GM12875 (cell line): ENCODE measurements at regions not wholly inside any gene's neighbourhood (a gene's known extent, or its start where the extent isn't known, plus 50 kb on each side); places are given as distances from the start of the nearest gene placed in this dataset.

Experiments used
- H3K4me3 ChIP-seq: one replicate; pipeline ENCODE4 v1.5.1; 2011; ENCODE audit warnings: low read depth, low read length, control low read depth
- TF ChIP-seq, protein P1 (sequence below): IDR thresholded peaks from 2 replicates; pipeline ENCODE4 v1.5.1; 2011; ENCODE audit warnings: low read depth, mild to moderate bottlenecking, control low read depth, inconsistent platforms, low read length, moderate library complexity, borderline replicate concordance; ENCODE audit not compliant: insufficient read depth

- TF ChIP-seq, protein P1, sequence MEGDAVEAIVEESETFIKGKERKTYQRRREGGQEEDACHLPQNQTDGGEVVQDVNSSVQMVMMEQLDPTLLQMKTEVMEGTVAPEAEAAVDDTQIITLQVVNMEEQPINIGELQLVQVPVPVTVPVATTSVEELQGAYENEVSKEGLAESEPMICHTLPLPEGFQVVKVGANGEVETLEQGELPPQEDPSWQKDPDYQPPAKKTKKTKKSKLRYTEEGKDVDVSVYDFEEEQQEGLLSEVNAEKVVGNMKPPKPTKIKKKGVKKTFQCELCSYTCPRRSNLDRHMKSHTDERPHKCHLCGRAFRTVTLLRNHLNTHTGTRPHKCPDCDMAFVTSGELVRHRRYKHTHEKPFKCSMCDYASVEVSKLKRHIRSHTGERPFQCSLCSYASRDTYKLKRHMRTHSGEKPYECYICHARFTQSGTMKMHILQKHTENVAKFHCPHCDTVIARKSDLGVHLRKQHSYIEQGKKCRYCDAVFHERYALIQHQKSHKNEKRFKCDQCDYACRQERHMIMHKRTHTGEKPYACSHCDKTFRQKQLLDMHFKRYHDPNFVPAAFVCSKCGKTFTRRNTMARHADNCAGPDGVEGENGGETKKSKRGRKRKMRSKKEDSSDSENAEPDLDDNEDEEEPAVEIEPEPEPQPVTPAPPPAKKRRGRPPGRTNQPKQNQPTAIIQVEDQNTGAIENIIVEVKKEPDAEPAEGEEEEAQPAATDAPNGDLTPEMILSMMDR, result no peak
- no peak overlapping the region for H3K4me3 ChIP-seq
Observed at GRCh38 chr21:14903172-14903865, 161.5 kb downstream of the NRIP1 start.

DNA sequence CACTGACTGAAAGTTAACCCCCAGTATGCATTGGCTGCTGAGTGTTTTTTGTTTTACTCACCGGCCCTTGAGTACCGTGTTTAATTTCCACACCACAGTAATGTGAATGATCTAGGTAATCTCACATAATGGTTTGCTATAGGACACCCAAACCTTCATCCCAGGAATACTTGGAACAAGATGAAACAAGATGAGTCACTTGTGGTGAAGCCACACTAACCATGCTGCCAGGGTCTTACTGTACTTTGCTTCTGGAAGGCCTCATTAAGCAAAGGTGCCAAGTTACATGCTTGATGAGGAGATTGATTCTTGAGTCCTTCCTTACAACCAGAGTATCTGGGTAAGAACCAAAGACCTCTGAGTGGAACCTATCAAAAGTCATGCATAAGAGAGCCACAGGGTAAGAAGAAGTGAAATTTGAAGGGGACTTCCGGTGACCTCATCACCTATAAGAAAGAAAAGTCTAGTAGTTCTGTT, 163.3 kb downstream of the NRIP1 start:
- H3K4me3 ChIP-seq, result no peak overlapping the region
- TF ChIP-seq, protein P1, result no peak

DNA sequence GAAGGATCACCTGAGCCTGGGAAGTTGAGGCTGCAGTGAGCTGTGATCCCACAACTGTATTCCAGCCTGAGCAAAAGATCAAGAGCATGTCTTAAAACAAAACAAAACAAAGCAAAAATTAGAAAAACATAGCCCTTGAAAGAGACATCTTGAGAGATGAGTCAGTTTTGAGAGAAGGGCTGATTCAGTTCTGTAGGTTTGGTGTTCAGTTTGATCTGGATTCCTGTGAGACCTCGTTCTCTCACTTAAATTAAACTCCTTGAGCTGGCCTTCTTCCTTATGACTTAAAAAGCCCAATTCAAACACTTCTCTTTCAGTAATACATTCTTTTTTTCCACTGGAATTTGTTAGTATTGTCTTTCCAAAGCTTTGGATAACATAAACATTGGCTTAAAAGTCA, 164.2 kb downstream of the NRIP1 start:
- H3K4me3 ChIP-seq, result no peak overlapping the region
- TF ChIP-seq, protein P1, result no peak

DNA sequence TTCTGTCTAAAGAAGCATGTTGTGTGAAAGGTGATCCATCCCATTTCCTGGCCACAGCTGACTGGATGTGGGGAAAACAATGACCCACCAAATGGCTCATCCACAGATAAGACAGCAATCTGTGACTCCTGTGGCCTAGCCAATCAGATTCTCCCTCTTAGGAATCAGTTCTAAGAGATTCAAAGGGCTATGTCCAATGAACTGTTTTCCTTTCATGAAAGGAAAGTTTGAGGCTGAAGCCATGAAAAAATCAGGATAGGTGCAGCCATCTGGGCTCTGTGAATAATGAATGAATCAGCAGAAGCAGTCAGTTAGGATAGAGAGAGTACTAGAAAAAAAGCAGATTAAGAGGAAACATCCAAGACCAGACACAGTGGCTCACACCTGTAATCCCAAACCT, 164.7 kb downstream of the NRIP1 start:
- no peak overlapping the region for H3K4me3 ChIP-seq
- TF ChIP-seq, protein P1, result no peak

DNA sequence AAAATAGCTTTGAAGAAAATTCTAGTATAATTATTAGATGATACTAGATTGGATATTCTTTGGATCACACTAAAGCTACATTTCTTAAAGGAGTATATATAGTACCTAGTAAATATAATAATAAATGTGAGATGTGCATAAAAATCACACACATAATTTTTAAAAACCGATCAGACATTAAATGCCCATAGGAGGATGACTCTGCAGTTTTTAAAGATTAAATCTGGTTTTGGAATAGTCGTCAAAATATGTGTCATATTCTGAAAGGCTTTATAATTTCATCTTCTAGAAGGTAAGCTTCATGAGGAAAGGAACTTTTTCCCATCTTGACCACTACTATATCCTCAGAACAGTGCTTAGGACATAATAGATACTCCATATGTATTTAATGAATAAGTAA, 169.0 kb downstream of the NRIP1 start:
- TF ChIP-seq, protein P1, result no peak
- no peak overlapping the region for H3K4me3 ChIP-seq

DNA sequence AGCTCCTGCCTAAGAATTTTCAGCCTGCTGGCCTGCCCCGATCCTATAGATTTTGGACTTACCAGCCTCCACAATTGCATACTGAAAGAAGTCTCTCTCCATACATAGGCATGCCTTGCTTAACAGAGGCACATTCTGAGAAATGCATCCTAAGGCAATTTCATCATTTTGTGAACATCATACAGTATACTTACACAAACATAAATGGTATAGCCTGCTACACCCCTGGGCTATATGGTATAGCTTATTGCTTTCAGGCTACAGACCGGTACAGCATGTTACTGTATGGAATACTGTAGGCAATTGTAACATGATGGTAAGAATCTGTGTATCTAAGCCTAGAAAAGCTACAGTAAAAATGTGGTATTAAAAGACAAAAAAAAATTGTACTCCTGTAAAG, 174.7 kb downstream of the NRIP1 start:
- no peak overlapping the region for H3K4me3 ChIP-seq
- TF ChIP-seq, protein P1, result no peak

- H3K4me3 ChIP-seq, result no peak overlapping the region
- TF ChIP-seq, protein P1, result no peak
Observed at GRCh38 chr21:14889080-14889810, 175.6 kb downstream of the NRIP1 start.
